Amniotic stem cell (primary cell): ENCODE measurements at regions not wholly inside any gene's neighbourhood (a gene's known extent, or its start where the extent isn't known, plus 50 kb on each side); places are given as distances from the start of the nearest gene placed in this dataset.

Experiments used
- DNase-seq: peaks from one replicate; lab custom pipeline; 2025; lab: John Stamatoyannopoulos, UW

DNA sequence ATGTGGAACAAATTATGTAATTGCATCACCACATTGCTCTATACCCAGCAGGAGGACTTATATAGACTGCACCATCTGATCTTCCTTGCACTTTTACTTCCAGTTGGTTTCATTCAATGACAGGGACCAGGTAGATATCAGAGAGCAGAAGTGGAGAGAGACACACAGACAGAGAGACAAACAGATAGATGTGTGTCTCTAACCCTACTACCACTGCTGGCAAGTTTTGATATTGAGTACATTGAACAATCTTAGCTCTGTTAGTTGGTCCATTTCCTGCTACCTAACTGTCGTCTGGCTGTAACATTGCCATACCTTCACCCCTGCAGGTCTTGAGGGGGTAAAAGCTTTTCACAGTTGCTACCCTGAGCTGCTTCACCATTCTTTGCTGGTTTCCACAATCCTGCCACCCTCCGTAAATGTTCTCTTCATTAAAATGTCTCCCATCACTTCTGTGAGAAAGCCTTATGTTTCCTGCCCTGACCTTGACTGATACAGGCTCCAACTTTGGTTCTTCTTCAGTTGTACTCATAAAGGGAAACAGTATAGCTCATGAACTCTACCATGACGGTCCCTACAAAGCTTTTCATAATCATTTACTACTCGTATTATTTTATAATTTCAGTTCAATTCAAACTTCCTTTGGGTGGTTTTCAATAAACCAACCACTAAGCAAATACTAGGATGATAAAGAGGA lies 62.3 kb upstream of the ITGA4 start:
- no peak for DNase-seq

DNA sequence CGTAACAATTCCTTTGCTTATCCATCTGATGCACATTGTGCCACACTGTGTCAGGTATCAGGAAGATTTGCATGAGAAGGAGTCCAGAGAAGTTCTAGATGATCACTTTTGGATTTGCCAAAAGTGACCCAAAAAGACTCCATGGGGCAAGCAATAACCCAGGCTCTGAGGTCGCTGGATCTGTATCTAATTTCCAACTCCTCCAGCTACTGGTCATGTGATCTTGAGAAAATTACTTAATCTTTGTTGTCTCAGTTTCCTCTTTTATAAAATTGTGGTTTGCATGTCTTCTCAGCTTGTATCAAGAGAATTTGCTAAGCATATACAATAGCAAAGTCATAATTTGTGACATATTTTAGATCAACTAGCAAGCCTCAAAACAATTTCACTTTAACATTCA lies 61.3 kb upstream of the ITGA4 start:
- DNase-seq = no peak

DNA sequence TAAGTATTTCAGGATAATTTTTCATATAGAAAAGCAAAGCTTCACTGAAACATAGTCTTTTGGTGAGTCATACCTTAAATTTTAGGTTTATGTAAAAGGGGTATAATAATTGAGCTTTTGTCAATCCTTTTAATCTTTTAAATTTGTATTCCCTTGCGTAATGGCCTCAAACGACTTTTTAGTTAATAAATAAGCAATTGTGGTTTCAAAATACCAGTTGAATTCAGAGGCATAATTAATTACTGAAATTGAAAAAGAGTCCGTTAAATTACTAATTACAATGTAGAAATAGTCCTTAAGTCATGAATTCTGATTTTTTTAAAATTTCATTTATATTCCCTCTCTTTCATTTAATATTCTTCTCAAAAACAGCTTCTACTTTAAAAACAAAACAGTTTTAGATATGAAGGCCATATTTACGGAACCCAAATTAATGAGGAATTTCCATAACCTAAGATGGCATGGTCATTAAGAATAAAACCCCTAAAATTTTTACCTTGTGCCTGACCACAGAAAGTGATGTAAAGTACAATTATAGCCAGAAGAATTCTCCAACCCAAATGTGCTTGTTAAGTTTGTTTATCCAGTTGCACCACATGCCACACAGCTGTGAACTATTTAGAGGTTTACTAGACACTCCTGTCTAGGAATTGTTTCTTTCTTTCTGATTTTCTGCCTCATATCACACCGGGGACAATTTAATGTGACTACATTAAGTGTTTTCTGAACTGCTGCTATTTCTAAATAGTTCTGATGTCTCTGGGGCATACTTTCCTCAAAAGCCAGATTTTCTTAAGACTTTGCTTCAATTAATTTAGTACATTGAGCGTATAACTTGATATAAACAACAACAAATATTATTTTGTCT lies 60.7 kb upstream of the ITGA4 start:
- no peak for DNase-seq

DNA sequence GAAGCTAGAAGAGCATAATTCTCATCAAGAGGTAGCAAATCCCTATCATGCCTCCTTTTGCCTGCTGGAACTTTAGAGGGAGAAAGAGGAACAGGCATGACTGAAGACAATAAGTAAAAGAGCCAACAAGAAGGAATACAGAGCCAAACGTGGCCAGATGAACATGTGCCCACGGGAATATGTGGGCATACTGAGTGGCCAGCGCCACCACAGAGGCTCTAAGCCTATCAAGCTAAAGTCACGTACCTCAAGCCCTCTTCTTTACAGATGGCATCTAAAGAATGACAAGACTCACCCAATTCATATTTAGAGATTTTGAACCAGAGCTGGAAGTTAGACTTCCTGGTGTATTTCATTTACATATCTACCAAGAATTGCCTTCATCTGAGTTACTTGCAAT lies 59.9 kb upstream of the ITGA4 start:
- no peak for DNase-seq

DNA sequence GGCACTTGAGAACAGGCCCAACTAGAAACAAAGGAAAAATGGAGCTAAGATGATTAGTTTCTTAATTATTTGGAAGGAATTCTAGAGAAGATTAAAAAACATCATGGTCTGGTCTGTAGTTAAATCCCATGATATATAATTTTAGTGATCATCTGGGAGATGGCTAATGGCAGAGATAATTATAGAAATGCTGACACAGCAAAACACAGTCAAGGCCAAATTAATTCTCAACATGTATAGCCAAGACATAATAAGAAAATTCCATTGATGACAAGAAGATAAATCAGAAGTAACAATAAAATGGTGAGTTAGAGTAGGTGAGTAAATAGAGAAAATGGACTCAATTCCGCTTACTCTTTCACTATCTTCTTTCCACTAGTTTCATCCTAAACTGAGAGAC lies 59.2 kb upstream of the ITGA4 start:
- no peak for DNase-seq

DNA sequence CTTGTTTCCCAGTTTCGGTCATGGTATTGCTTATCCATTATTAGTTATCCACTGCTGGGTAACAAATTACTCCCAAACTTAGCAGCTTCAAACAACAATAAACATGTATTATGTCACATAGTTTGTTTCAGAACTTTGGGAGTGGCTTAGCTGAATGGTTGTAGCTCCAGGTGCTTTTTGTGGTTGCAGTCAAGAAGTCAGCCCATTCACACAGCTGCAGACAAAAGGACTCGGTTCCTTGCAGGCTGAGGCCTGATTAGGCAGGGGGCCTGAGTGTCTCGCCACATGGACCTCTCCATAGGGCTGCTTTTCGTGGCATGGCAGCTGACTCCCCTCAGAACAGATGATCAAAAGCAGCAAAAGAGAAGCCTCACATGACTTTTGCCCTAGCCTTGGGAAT lies 58.2 kb upstream of the ITGA4 start:
- DNase-seq = no peak

DNA sequence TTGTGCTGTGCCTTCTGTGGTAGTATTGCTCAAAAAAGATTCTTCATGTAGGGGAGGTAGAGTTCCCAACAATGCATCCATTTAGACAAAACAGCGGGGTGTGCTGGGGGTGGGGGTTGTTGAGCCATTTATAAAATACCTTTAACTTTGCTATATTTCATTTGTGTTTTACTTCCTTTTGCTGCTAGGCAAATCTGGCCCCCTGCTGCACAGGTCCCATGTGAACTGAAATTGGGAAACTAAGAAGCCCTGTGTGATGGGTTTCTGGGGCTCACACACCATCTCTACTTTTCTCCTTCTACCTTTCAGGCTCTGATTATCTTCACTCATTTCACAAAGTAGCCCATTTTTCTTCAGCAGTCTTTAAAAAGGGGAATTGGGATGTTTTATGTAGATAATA lies 52.7 kb upstream of the ITGA4 start:
- DNase-seq = no peak

DNA sequence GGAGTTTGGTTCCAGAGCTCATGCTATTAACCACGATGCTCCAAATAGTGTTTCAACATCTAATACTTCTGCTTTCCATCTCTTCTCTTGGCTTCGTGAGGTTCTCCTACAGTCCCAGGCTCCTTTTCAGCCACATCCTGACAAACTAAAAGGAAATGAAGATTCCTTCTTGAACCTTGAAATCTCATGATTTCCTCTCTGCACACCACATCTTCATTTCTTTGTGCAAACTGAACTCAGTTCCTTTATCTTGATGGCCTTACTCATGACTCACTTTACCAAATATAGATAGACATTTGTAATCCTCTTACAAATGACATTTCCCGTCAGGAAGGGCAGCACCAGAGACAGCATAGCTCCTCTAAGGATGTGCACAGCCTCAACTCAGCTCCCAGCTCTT lies 50.0 kb upstream of the ITGA4 start:
- no peak for DNase-seq
